IMR-90 (cell line): ENCODE measurements at regions not wholly inside any gene's neighbourhood (a gene's known extent, or its start where the extent isn't known, plus 50 kb on each side); places are given as distances from the start of the nearest gene placed in this dataset.

Source experiments
- ATAC-seq: fragments of 200-7000 bp; cut with Tn5 transposase; 2 replicates; pipeline ENCODE4 v1.9.1; 2020; ENCODE audit warnings: low read depth, mild to moderate bottlenecking, moderate library complexity
- BruUV-seq: library from RNA; stranded (reverse); fragments of 400-500 nt; replicated peaks from 2 replicates; lab custom pipeline; 2021; lab: Mats Ljungman, UMichigan
- CTCF ChIA-PET: fragments of 300-600 bp; formaldehyde crosslinking; extraction: SDS; loops from one replicate; lab custom pipeline; 2021; ENCODE audit warnings: antibody characterized with exemption; lab: Yijun Ruan, JAX
- POLR2A ChIA-PET: fragments of 300-600 bp; sonication (Branson Sonifier 250); formaldehyde crosslinking; loops from one replicate; lab custom pipeline; 2022; ENCODE audit warnings: antibody characterized with exemption; ENCODE audit not compliant: unreplicated experiment; lab: Charles Lee
- DNase-seq: peaks from one replicate; pipeline ENCODE4 v3.0.0; 2013
- H2AFZ ChIP-seq: replicated peaks from 2 replicates; pipeline ENCODE3; 2013; ENCODE audit warnings: low read length, mild to moderate bottlenecking; ENCODE audit not compliant: poor library complexity
- H2AK5ac ChIP-seq: 2 replicates; pipeline ENCODE4 v1.6.1; 2013; ENCODE audit warnings: low read depth, low read length, inconsistent platforms
- H2AK9ac ChIP-seq: replicated peaks from 2 replicates; pipeline ENCODE3; 2013; ENCODE audit warnings: mild to moderate bottlenecking, low read depth, low read length, moderate library complexity; ENCODE audit not compliant: poor library complexity
- H2BK120ac ChIP-seq: 2 replicates; pipeline ENCODE4 v1.6.1; 2013; ENCODE audit warnings: low read depth, low read length, inconsistent platforms
- H2BK15ac ChIP-seq: 3 replicates; pipeline ENCODE4 v1.6.1; 2013; ENCODE audit warnings: low read depth, low read length, inconsistent platforms
- H2BK20ac ChIP-seq: 2 replicates; pipeline ENCODE4 v1.6.1; 2013; ENCODE audit warnings: low read depth, mild to moderate bottlenecking, inconsistent platforms, low read length, moderate library complexity
- H2BK5ac ChIP-seq: 2 replicates; pipeline ENCODE4 v1.6.1; 2013; ENCODE audit warnings: mild to moderate bottlenecking, low read depth, low read length, inconsistent platforms; ENCODE audit not compliant: poor library complexity, severe bottlenecking
- H3K14ac ChIP-seq: replicated peaks from 2 replicates; pipeline ENCODE4 v1.6.1; 2013; ENCODE audit warnings: low read depth, low read length, inconsistent platforms
- H3K18ac ChIP-seq: 2 replicates; pipeline ENCODE4 v1.6.1; 2013; ENCODE audit warnings: low read depth, low read length, control low read depth
- H3K23ac ChIP-seq: 2 replicates; pipeline ENCODE4 v1.6.1; 2013; ENCODE audit warnings: low read depth, low read length, inconsistent platforms
- H3K27ac ChIP-seq: 2 replicates; pipeline ENCODE4 v1.5.1; 2013; ENCODE audit warnings: mild to moderate bottlenecking, control low read depth, low read length; ENCODE audit not compliant: insufficient read depth
- H3K27me3 ChIP-seq: 2 replicates; pipeline ENCODE4 v1.6.1; 2013; ENCODE audit warnings: low read length; ENCODE audit not compliant: control insufficient read depth, insufficient read depth
- H3K36me3 ChIP-seq: 2 replicates; pipeline ENCODE4 v1.6.1; 2013; ENCODE audit warnings: low read length, mixed read lengths; ENCODE audit not compliant: control insufficient read depth, insufficient read depth
- H3K4ac ChIP-seq: 2 replicates; pipeline ENCODE4 v1.6.1; 2013; ENCODE audit warnings: low read depth, low read length, inconsistent platforms
- H3K4me1 ChIP-seq: 2 replicates; pipeline ENCODE4 v1.6.1; 2013; ENCODE audit warnings: low read length, mixed read lengths; ENCODE audit not compliant: control insufficient read depth, insufficient read depth
- H3K4me2 ChIP-seq: 2 replicates; pipeline ENCODE4 v1.6.1; 2013; ENCODE audit warnings: low read depth, mild to moderate bottlenecking, control low read depth, low read length, moderate library complexity
- H3K4me3 ChIP-seq: 2 replicates; pipeline ENCODE4 v1.5.1; 2013; ENCODE audit warnings: low read depth, mild to moderate bottlenecking, control low read depth, low read length, moderate library complexity; ENCODE audit not compliant: insufficient read depth
- H3K56ac ChIP-seq: 2 replicates; pipeline ENCODE4 v1.6.1; 2013; ENCODE audit warnings: low read length, inconsistent platforms; ENCODE audit not compliant: insufficient read depth; ENCODE audit errors: extremely low read depth
- H3K79me1 ChIP-seq, 2 experiments: 2 replicates each; pipeline ENCODE4 v1.6.1; 2013; ENCODE audit warnings: low read length in 2 of 2, inconsistent platforms in 1 of 2, low read depth in 1 of 2
- H3K9ac ChIP-seq: 2 replicates; pipeline ENCODE4 v1.6.1; 2013; ENCODE audit warnings: low read depth, low read length, control low read depth
- H3K9me1 ChIP-seq: 2 replicates; pipeline ENCODE4 v1.6.1; 2013; ENCODE audit warnings: low read length, inconsistent platforms; ENCODE audit not compliant: insufficient read depth
- H3K9me3 ChIP-seq: 2 replicates; pipeline ENCODE4 v1.6.1; 2013; ENCODE audit warnings: low read length; ENCODE audit not compliant: control insufficient read depth, insufficient read depth
- H4K20me1 ChIP-seq: 2 replicates; pipeline ENCODE4 v1.6.1; 2013; ENCODE audit warnings: low read length, inconsistent platforms; ENCODE audit not compliant: insufficient read depth
- H4K5ac ChIP-seq: 2 replicates; pipeline ENCODE4 v1.6.1; 2013; ENCODE audit warnings: mild to moderate bottlenecking, low read depth, low read length, control low read depth
- H4K8ac ChIP-seq, 2 experiments: 2 replicates each; pipeline ENCODE4 v1.6.1; 2013; ENCODE audit warnings: low read depth in 2 of 2, low read length in 2 of 2, control low read depth in 1 of 2, inconsistent platforms in 1 of 2
- H4K91ac ChIP-seq: 2 replicates; pipeline ENCODE4 v1.6.1; 2013; ENCODE audit warnings: low read depth, low read length, inconsistent platforms; ENCODE audit not compliant: insufficient read depth
- BHLHE40 ChIP-seq: fragments of 150-350 bp; IDR thresholded peaks from 2 replicates; pipeline ENCODE4 v1.6.1; 2016; ENCODE audit warnings: mild to moderate bottlenecking, low read depth, low read length
- CEBPB ChIP-seq: IDR thresholded peaks from 2 replicates; pipeline ENCODE4 v1.6.1; 2012; ENCODE audit warnings: low read depth, low read length, improper control_type of control experiment
- CHD1 ChIP-seq: IDR thresholded peaks from 2 replicates; pipeline ENCODE4 v1.6.1; 2012; ENCODE audit warnings: low read depth, low read length, improper control_type of control experiment
- CTCF ChIP-seq: conservative IDR thresholded peaks from 2 replicates; pipeline ENCODE4 v1.5.1; 2012; ENCODE audit warnings: mild to moderate bottlenecking, low read depth, low read length, improper control_type of control experiment
- ELK1 ChIP-seq: fragments of 150-350 bp; IDR thresholded peaks from 2 replicates; pipeline ENCODE4 v1.6.1; 2016; ENCODE audit warnings: low read depth, mild to moderate bottlenecking, low read length, moderate library complexity, borderline replicate concordance
- FOS ChIP-seq: fragments of 150-350 bp; IDR thresholded peaks from 2 replicates; pipeline ENCODE4 v1.6.1; 2016; ENCODE audit warnings: low read depth, low read length
- MAFK ChIP-seq: IDR thresholded peaks from 2 replicates; pipeline ENCODE4 v1.6.1; 2012; ENCODE audit warnings: low read depth, low read length, improper control_type of control experiment
- MAZ ChIP-seq: IDR thresholded peaks from 2 replicates; pipeline ENCODE4 v1.6.1; 2012; ENCODE audit warnings: low read depth, mild to moderate bottlenecking, low read length, improper control_type of control experiment, moderate library complexity, borderline replicate concordance
- MXI1 ChIP-seq: IDR thresholded peaks from 2 replicates; pipeline ENCODE4 v1.6.1; 2012; ENCODE audit warnings: low read depth, mild to moderate bottlenecking, low read length, moderate library complexity, borderline replicate concordance
- NFE2L2 ChIP-seq: fragments of 150-350 bp; IDR thresholded peaks from 2 replicates; pipeline ENCODE4 v1.6.1; 2016; ENCODE audit warnings: low read depth, mild to moderate bottlenecking, low read length
- POLR2A ChIP-seq: IDR thresholded peaks from 2 replicates; pipeline ENCODE4 v1.6.1; 2012; ENCODE audit warnings: mild to moderate bottlenecking, low read depth, low read length
- RAD21 ChIP-seq: IDR thresholded peaks from 2 replicates; pipeline ENCODE4 v1.6.1; 2012; ENCODE audit warnings: low read length, improper control_type of control experiment
- RCOR1 ChIP-seq: IDR thresholded peaks from 2 replicates; pipeline ENCODE4 v1.6.1; 2012; ENCODE audit warnings: mild to moderate bottlenecking, low read length, improper control_type of control experiment; ENCODE audit not compliant: insufficient replicate concordance
- RFX5 ChIP-seq: IDR thresholded peaks from 2 replicates; pipeline ENCODE4 v1.8.0; 2012; ENCODE audit warnings: low read depth, mild to moderate bottlenecking, low read length, moderate library complexity
- SMC3 ChIP-seq: fragments of 150-350 bp; IDR thresholded peaks from 2 replicates; pipeline ENCODE4 v1.6.1; 2016; ENCODE audit warnings: low read depth, mild to moderate bottlenecking, antibody characterized with exemption, low read length, moderate library complexity
- USF2 ChIP-seq: fragments of 150-350 bp; IDR thresholded peaks from 2 replicates; pipeline ENCODE4 v1.6.1; 2017; ENCODE audit warnings: mild to moderate bottlenecking, antibody characterized with exemption, low read length, low read depth
- WGBS, 2 experiments: methylation state at CpG; one replicate each; pipeline versions ENCODE4 v1.1.5 to v1.1.7; 2013; ENCODE audit warnings: missing lambda C conversion rate in 2 of 2; ENCODE audit not compliant: insufficient read length in 1 of 2; ENCODE audit errors: extremely low coverage in 2 of 2; 5-methylcytosine and 5-hydroxymethylcytosine counted together
- dilution Hi-C: fragments of 300-500 bp; cut with HindIII; formaldehyde crosslinking; loops from one replicate; pipeline ENCODE4 v1.14.3; 2018; ENCODE audit warnings: low sequenced_read_pairs; ENCODE audit not compliant: unreplicated experiment
- in situ Hi-C: fragments of 300-500 bp; cut with MboI; formaldehyde crosslinking; loops from 3 replicates; pipeline ENCODE4 v1.14.3; 2019; ENCODE audit warnings: low sequenced_read_pairs, inconsistent platforms, mixed read lengths
- intact Hi-C: fragments of 100-400 bp; cut with micrococcal nuclease; formaldehyde crosslinking; loops from 2 replicates; pipeline ENCODE4 v1.10.0; 2022

GRCh38 chr10:91040343-91040742 lies 119.5 kb upstream of the ANKRD1 start:
- Histone ChIP-seq H3K9me1 (no peaks in the 10 kb centered on the region), H3K9me3 (no peaks in the 10 kb centered on the region), H4K5ac (no peak overlapping the region), H3K79me1 (no peaks in the 10 kb centered on the region), H3K56ac (no peak overlapping the region), H2BK120ac (no peak overlapping the region), H2AK5ac (no peak overlapping the region), H3K4me1 (no peaks in the 10 kb centered on the region), H2BK15ac (no peak overlapping the region), H3K23ac (no peak overlapping the region), H4K8ac (no peak overlapping the region), H2BK5ac (no peak overlapping the region), H3K9ac (no peak overlapping the region), H3K18ac (no peak overlapping the region), H4K20me1 (no peaks in the 10 kb centered on the region), H4K91ac (no peak overlapping the region), H3K36me3 (no peaks in the 10 kb centered on the region), H2AK9ac (no peak overlapping the region), H3K27ac (no peak overlapping the region), H3K4ac (no peak overlapping the region), H3K4me3 (no peak overlapping the region), H3K14ac (no peak overlapping the region), H2BK20ac (no peak overlapping the region), H2AFZ (no peak overlapping the region), H3K27me3 (peaks cover 13% of the 10 kb centered on the region), H3K4me2 (no peak overlapping the region)
- POLR2A ChIA-PET = no interaction called here
- no peak for TF ChIP-seq FOS
- TF ChIP-seq MAZ = no peak
- no peak for TF ChIP-seq POLR2A
- TF ChIP-seq CEBPB = no peak
- no peak for TF ChIP-seq RAD21
- TF ChIP-seq BHLHE40 = no peak
- TF ChIP-seq RCOR1 = no peak
- TF ChIP-seq CTCF = no peak
- TF ChIP-seq MXI1 = no peak
- no peak for TF ChIP-seq MAFK
- no peak for TF ChIP-seq USF2
- TF ChIP-seq CHD1 = no peak
- no peak for TF ChIP-seq SMC3
- TF ChIP-seq NFE2L2 = no peak
- TF ChIP-seq ELK1 = no peak
- TF ChIP-seq RFX5 = no peak
- WGBS, 2 experiments = no CpG with 5 or more reads among the region's 2 CpGs
- ATAC-seq (no peak), DNase-seq (no peak)
- CTCF ChIA-PET = interaction anchor here (0.9 kb wide), 1 partner anchor 9 kb away, joined by 3 read pairs; no protein-coding TSS in a partner anchor
- dilution Hi-C loops (no loop called here), intact Hi-C loops (loop anchor here (5.0 kb wide), 1 partner anchor 128 kb away; no protein-coding TSS in a partner anchor), in situ Hi-C loops (no loop called here)
- no TSS peak for BruUV-seq
